ENCODE measurements at regions not wholly inside any gene's neighbourhood (a gene's known extent, or its start where the extent isn't known, plus 50 kb on each side); places are given as distances from the start of the nearest gene placed in this dataset.
"Not testable (repeated sequence)": the region's sequence is repeated elsewhere in the genome, so short reads cannot be mapped to it uniquely, and the experiment has no call there.

DNA sequence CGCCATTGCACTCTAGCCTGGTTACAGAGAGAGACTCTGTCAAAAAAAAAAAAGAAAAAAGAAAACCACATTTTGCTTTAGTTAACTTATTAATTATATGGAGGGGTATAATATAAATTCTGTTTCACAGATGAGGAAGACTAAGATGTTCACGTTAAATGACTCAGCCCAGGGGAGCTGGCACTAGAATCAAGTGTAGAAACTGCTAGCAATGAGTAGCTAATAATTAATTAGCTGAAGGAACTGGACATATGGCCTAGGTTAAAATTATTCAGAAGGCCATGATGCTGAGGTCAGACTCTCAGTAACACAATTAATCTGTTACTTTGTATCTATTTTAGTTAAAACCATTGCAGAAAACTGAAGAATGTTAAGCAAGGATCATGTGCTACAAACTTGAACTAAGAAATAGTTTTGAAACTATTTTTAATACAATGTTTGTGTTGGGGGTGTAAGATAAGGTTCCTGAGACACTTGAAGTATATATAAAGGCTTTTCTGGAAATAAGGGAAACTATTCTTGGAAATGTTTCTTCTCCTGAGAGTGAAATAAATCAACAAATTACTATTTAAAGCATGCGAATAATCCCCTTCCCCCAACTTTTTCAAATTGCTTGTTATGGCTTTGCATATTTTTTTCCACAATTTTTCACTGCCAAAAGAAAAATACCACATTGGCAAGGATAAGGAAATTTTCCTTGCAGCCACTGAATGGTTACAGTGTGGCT lies 589.3 kb downstream of the SOX5 start:
- no peak for DNase-seq (ENCODE audit: low read depth)
- TF ChIP-seq, protein P1, sequence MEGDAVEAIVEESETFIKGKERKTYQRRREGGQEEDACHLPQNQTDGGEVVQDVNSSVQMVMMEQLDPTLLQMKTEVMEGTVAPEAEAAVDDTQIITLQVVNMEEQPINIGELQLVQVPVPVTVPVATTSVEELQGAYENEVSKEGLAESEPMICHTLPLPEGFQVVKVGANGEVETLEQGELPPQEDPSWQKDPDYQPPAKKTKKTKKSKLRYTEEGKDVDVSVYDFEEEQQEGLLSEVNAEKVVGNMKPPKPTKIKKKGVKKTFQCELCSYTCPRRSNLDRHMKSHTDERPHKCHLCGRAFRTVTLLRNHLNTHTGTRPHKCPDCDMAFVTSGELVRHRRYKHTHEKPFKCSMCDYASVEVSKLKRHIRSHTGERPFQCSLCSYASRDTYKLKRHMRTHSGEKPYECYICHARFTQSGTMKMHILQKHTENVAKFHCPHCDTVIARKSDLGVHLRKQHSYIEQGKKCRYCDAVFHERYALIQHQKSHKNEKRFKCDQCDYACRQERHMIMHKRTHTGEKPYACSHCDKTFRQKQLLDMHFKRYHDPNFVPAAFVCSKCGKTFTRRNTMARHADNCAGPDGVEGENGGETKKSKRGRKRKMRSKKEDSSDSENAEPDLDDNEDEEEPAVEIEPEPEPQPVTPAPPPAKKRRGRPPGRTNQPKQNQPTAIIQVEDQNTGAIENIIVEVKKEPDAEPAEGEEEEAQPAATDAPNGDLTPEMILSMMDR (conservative IDR thresholded peaks at IDR 0.05; ENCODE audit: low read depth, low read length): no peak
- no peak overlapping the region for H3K4me3 ChIP-seq (ENCODE audit: low read depth, low read length)

DNA sequence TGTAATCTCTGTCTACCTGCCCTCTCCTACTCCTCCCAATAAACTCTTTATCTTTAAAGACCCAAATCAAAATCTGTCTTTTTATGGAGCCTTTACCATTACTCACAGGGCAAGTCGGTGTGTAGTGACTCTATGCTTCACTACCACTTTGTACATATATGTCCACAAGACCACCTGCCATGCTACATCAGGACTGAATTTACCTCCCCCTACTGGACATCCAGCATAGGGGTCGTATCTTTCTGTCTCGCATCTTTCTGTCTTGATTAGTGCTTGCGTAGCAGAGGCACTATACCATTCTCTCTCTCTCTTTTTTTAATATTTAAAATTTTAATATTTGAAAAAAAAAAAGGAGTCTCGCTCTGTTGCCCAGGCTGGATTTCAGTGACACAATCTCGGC lies 587.5 kb downstream of the SOX5 start:
- no peak overlapping the region for H3K4me3 ChIP-seq (ENCODE audit: low read depth, low read length)
- DNase-seq (ENCODE audit: low read depth): no peak
- TF ChIP-seq, protein P1 (conservative IDR thresholded peaks at IDR 0.05; ENCODE audit: low read depth, low read length): no peak

DNA sequence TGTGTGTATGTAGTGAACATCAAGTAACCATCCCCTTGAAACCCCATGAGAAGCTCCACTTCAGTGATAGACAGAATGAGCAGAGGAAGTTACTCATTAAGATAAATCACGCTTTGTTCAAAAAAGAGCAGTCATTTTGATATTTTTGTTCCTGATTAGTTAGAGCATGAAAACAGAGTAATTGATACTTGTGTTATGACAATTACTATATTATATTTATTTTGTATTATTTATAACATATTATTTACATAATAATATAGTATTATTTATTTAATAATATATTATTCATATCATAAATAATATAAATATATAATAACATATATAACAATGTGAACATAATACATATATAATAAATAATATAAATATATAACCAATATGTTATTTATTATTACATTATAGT lies 580.9 kb downstream of the SOX5 start:
- TF ChIP-seq, protein P1 (conservative IDR thresholded peaks at IDR 0.05; ENCODE audit: low read depth, low read length): no peak
- no peak for DNase-seq (ENCODE audit: low read depth)

DNA sequence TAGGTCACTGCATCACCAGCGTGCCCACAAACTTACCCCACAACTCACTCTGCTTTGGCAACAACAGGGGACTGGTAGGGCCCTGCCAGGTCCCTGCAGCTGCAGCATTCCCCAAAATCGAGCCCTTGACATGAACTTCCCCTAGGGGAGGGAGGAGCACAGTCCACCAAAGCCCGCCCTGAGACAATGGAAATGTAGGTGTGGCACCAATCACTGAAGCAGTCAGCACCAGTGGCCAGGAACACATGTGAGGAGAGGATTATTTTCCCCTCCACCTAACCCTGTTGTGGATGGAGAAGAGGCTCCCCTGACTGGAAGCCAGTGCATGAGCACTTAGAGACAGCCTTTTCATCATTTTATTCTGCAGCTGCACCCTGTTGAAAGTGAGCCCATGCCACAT lies 573.8 kb downstream of the SOX5 start:
- H3K4me3 ChIP-seq (ENCODE audit: low read depth, low read length): no peak overlapping the region
- TF ChIP-seq, protein P1 (conservative IDR thresholded peaks at IDR 0.05; ENCODE audit: low read depth, low read length): no peak
- DNase-seq (ENCODE audit: low read depth): no peak

More for the DNA sequence above, 580.9 kb downstream of the SOX5 start:
- H3K4me3 ChIP-seq (ENCODE audit: low read depth, low read length): no peak overlapping the region

DNA sequence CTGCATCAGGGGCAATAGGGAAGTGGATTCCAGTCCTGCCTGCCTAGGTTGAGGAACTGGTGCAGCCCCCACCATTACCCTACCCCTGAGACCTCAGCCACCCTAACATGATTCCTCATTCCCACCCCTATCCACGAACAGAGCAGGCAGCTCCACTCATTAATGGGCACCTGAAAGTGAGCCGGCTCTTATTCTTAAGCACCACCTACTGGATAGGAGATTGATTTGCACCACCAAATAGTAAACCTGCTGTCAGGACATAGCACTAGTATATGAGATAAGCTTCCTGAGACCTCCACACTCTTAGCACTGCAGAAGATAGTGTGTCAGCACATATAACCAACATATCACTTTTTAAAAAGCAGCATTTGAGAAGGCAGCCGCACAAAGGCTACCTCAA lies 573.2 kb downstream of the SOX5 start:
- no peak overlapping the region for H3K4me3 ChIP-seq (ENCODE audit: low read depth, low read length)
- TF ChIP-seq, protein P1 (conservative IDR thresholded peaks at IDR 0.05; ENCODE audit: low read depth, low read length): no peak
- no peak for DNase-seq (ENCODE audit: low read depth)

DNA sequence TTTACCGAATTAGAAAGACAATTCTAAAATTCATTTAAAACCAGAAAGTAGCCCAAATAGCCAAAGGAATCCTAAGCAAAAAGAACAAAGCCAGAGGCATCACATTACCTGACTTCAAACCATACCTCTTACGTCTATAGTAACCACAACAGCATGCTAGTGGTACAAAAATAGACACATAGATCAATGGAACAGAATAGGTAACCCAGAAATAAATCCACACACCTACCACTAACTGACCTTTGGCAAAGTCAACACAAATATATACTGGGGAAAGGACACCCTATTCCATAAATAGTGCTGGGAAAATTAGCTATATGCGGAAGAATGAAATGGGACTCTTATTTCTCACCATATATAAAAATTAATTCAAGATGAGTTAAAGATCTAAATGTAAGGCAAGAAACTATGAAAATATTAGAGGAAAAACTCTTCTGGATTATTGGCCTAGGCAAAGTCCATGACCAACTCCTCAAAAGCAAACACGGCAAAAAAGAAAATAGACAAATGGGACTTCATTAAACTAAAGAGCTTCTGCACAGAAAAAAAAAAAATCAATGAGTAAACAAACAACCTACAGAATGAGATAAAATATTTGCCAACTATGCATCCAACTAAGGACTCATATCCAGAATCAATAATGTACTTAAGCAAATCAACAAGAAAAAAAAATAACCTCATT lies 568.9 kb downstream of the SOX5 start:
- TF ChIP-seq, protein P1 (conservative IDR thresholded peaks at IDR 0.05; ENCODE audit: low read depth, low read length): no peak
- DNase-seq (ENCODE audit: low read depth): no peak
- H3K4me3 ChIP-seq (ENCODE audit: low read depth, low read length): no peak overlapping the region

DNA sequence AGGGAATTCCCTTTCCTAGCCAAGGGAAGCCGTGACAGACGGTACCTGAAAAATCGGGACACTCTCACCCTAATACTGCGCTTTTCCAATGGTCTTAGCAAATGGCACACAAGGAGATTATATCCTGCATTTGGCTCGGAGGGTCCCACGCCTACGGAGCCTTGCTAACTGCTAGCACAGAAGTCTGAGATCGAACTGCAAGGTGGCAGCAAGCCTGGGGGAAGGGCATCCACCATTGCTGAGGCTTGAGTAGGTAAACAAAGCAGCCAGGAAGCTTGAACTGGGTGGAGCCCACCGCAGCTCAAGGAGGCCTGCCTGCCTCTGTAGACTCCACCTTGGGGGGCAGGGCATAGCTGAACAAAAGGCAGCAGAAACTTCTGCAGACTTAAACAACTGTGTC lies 560.6 kb downstream of the SOX5 start:
- H3K4me3 ChIP-seq (ENCODE audit: low read depth, low read length); DNase-seq (ENCODE audit: low read depth): not testable (repeated sequence)

DNA sequence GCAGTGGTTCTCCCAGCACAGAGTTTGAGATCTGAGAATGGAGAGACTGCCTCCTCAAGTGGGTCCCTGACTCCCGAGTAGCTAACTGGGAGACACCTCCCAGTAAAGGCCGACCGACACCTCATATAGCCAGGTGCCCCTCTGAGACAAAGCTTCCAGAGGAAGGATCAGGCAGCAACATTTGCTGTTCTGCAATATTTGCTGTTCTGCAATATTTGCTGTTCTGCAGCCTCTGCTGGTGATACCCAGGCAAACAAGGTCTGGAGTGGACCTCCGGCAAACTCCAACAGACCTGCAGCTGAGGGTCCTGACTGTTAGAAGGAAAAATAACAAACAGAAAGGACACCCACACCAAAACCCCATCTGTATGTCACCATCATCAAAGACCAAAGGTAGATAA lies 560.2 kb downstream of the SOX5 start:
- not testable (repeated sequence) for DNase-seq (ENCODE audit: low read depth); H3K4me3 ChIP-seq (ENCODE audit: low read depth, low read length)
